ENCODE measurements at regions not wholly inside any gene's neighbourhood (a gene's known extent, or its start where the extent isn't known, plus 50 kb on each side); places are given as distances from the start of the nearest gene placed in this dataset.

DNA sequence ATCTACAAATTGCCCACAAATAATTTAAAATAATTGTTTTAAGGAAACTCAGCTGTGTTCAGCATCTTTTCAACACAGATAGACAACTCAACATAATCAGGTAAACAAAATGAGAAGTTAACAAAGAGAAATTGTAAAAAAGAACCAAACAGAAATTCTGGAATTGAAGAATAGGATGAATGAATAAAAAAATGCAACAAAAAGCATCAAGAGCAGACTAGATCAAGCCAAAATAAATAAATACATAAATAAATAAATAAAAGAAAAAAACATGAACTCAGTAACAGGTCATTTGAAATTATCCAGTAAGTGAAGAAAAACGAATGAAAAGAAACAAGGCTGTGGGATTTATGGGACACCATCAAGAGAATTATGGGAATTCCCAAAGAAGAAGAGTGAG lies 94.0 kb upstream of the CDK6 start:
- intact Hi-C loops (cut with micrococcal nuclease) = no loop called here
- Histone ChIP-seq H3K9ac (ENCODE audit: low read length) (no peak overlapping the region), H2AFZ (ENCODE audit: low read length) (no peak overlapping the region), H3K9me2 (replicated peaks; ENCODE audit: low read length) (no peaks in the 10 kb centered on the region), H4K20me1 (ENCODE audit: low read length) (no peaks in the 10 kb centered on the region), H3K4me1 (ENCODE audit: insufficient read depth, low read length) (peaks cover 16% of the 10 kb centered on the region), H3K79me2 (ENCODE audit: low read length) (no peaks in the 10 kb centered on the region), H3K27me3 (ENCODE audit: low read length) (no peaks in the 10 kb centered on the region), H3F3A (ENCODE audit: low read length, unreplicated experiment) (no peaks in the 10 kb centered on the region), H3K36me3 (ENCODE audit: low read depth, low read length) (peaks cover 4% of the 10 kb centered on the region; the same call in 1 of the 2 replicates), H3K9me3 (ENCODE audit: low read length) (no peaks in the 10 kb centered on the region), H3K4me3 (ENCODE audit: low read length) (no peak overlapping the region), H3K27ac (ENCODE audit: low read length) (no peak overlapping the region), H3K4me2 (ENCODE audit: low read length) (no peak overlapping the region)
- ATAC-seq (no peak), DNase-seq (no peak)
- TF ChIP-seq, protein P1, sequence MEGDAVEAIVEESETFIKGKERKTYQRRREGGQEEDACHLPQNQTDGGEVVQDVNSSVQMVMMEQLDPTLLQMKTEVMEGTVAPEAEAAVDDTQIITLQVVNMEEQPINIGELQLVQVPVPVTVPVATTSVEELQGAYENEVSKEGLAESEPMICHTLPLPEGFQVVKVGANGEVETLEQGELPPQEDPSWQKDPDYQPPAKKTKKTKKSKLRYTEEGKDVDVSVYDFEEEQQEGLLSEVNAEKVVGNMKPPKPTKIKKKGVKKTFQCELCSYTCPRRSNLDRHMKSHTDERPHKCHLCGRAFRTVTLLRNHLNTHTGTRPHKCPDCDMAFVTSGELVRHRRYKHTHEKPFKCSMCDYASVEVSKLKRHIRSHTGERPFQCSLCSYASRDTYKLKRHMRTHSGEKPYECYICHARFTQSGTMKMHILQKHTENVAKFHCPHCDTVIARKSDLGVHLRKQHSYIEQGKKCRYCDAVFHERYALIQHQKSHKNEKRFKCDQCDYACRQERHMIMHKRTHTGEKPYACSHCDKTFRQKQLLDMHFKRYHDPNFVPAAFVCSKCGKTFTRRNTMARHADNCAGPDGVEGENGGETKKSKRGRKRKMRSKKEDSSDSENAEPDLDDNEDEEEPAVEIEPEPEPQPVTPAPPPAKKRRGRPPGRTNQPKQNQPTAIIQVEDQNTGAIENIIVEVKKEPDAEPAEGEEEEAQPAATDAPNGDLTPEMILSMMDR (conservative IDR thresholded peaks at IDR 0.05; ENCODE audit: low read depth, low read length) = no peak
- TF ChIP-seq EZH2 (IDR thresholded peaks at IDR 0.05; ENCODE audit: low read length, unreplicated experiment) = no peak
- TF ChIP-seq EZH2phosphoT487 (IDR thresholded peaks at IDR 0.05; ENCODE audit: borderline replicate concordance, low read length) = no peak
- ChIA-PET POLR2A (ENCODE audit: unreplicated experiment) (no interaction called here), CTCF (no interaction called here)
- BruUV-seq (replicated peaks) = no TSS peak

- ATAC-seq (no peak), DNase-seq (no peak)
- ChIA-PET POLR2A (ENCODE audit: unreplicated experiment) (no interaction called here), CTCF (no interaction called here)
- H3K79me2 ChIP-seq (ENCODE audit: low read length) = no peaks in the 10 kb centered on the region
- H3K4me1 ChIP-seq (ENCODE audit: insufficient read depth, low read length) = no peaks in the 10 kb centered on the region
- no peak overlapping the region for H3K27ac ChIP-seq (ENCODE audit: low read length)
- no peak overlapping the region for H3K9ac ChIP-seq (ENCODE audit: low read length)
- BruUV-seq (replicated peaks) = no TSS peak
- TF ChIP-seq EZH2 (IDR thresholded peaks at IDR 0.05; ENCODE audit: low read length, unreplicated experiment) = no peak
- TF ChIP-seq, protein P1 (conservative IDR thresholded peaks at IDR 0.05; ENCODE audit: low read depth, low read length) = no peak
- TF ChIP-seq EZH2phosphoT487 (IDR thresholded peaks at IDR 0.05; ENCODE audit: borderline replicate concordance, low read length) = no peak
- no peaks in the 10 kb centered on the region for H3K9me3 ChIP-seq (ENCODE audit: low read length)
- no peaks in the 10 kb centered on the region for H3K9me2 ChIP-seq (replicated peaks; ENCODE audit: low read length)
- no peak overlapping the region for H2AFZ ChIP-seq (ENCODE audit: low read length)
- no peak overlapping the region for H3K4me3 ChIP-seq (ENCODE audit: low read length)
- H3K36me3 ChIP-seq (ENCODE audit: low read depth, low read length) = peaks cover 4% of the 10 kb centered on the region; the same call in 1 of the 2 replicates
- no peak overlapping the region for H3K4me2 ChIP-seq (ENCODE audit: low read length)
- no peaks in the 10 kb centered on the region for H3K27me3 ChIP-seq (ENCODE audit: low read length)
- no peaks in the 10 kb centered on the region for H3F3A ChIP-seq (ENCODE audit: low read length, unreplicated experiment)
- intact Hi-C loops (cut with micrococcal nuclease) = no loop called here
- H4K20me1 ChIP-seq (ENCODE audit: low read length) = no peaks in the 10 kb centered on the region
Measured at GRCh38 chr7:92926697-92927044, 90.3 kb upstream of the CDK6 start.

DNA sequence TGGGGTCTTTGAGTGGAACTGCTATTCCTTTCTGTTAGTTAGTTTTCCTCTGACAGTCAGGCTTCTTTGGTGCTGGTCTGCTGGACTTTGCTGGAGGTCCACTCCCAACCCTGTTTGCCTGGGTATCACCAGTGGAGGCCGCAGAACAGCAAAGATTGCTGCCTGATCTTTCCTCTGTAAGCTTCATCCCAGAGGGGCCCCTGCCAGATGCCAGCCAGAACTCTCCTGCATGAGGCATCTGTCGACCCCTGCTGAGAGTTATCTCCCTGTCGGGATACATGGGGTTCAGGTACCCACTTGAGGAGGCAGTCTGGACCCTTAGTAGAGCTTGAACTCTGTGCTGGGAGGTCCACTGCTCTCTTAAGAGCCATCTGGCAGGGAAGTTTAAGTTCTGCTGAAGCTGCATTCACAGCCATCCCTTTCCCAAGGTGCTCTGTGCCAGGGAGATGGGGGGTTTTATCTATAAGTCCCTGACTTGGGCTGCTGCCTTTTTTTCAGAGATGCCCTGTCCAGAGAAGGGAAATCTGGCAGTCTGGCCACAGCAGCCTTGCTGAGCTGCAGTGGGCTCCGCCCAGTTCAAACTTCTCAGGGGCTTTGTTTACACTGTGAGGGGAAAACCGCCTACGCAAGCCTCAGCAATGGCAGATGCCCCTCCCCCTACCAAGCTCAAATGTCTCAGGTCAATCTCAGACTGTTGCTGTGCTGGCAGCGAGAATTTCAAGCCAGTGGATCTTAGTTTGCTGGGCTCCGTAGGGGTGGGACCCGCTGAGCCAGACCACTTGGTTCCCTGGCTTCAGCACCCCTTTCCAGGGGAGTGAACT lies 89.7 kb upstream of the CDK6 start:
- CTCF ChIA-PET = no interaction called here
- no TSS peak for BruUV-seq (replicated peaks)
- H3F3A ChIP-seq (ENCODE audit: low read length, unreplicated experiment) = no peaks in the 10 kb centered on the region

More for the DNA sequence above, 89.7 kb upstream of the CDK6 start:
- DNase-seq = no peak
- Histone ChIP-seq H3K9ac (ENCODE audit: low read length) (no peak overlapping the region), H3K9me3 (ENCODE audit: low read length) (no peaks in the 10 kb centered on the region), H3K27me3 (ENCODE audit: low read length) (no peaks in the 10 kb centered on the region), H3K4me1 (ENCODE audit: insufficient read depth, low read length) (no peaks in the 10 kb centered on the region), H3K4me3 (ENCODE audit: low read length) (no peak overlapping the region), H4K20me1 (ENCODE audit: low read length) (no peaks in the 10 kb centered on the region), H3K4me2 (ENCODE audit: low read length) (no peak overlapping the region), H3K9me2 (replicated peaks; ENCODE audit: low read length) (no peaks in the 10 kb centered on the region), H2AFZ (ENCODE audit: low read length) (no peak overlapping the region), H3K27ac (ENCODE audit: low read length) (no peak overlapping the region), H3K79me2 (ENCODE audit: low read length) (no peaks in the 10 kb centered on the region), H3K36me3 (ENCODE audit: low read depth, low read length) (peaks cover 4% of the 10 kb centered on the region; the same call in 1 of the 2 replicates)
- no peak for ATAC-seq
- intact Hi-C loops (cut with micrococcal nuclease) = no loop called here
- TF ChIP-seq EZH2 (IDR thresholded peaks at IDR 0.05; ENCODE audit: low read length, unreplicated experiment) (no peak), EZH2phosphoT487 (IDR thresholded peaks at IDR 0.05; ENCODE audit: borderline replicate concordance, low read length) (no peak)
- TF ChIP-seq, protein P1 (conservative IDR thresholded peaks at IDR 0.05; ENCODE audit: low read depth, low read length) = no peak
- POLR2A ChIA-PET (ENCODE audit: unreplicated experiment) = no interaction called here
